K562 (cell line): ENCODE measurements at regions not wholly inside any gene's neighbourhood (a gene's known extent, or its start where the extent isn't known, plus 50 kb on each side); places are given as distances from the start of the nearest gene placed in this dataset.

ENCODE experiments used
- NELFE ChIP-seq: IDR thresholded peaks from 2 replicates; pipeline ENCODE4 v1.6.1; 2011; ENCODE audit warnings: mild to moderate bottlenecking; ENCODE audit not compliant: insufficient read depth, insufficient read length
- SAFB2 ChIP-seq: fragments of 200-400 bp; formaldehyde crosslinking; IDR thresholded peaks from 2 replicates; pipeline ENCODE4 v1.6.1; 2018; ENCODE audit warnings: borderline replicate concordance, low read length, low read depth, moderate library complexity; ENCODE audit not compliant: severe bottlenecking
- TAF7 ChIP-seq: fragments of 450-650 bp; IDR thresholded peaks from 2 replicates; pipeline ENCODE4 v1.6.1; 2016; ENCODE audit warnings: missing genetic modification characterization, missing compliant biosample characterization
- WHSC1 ChIP-seq: IDR thresholded peaks from one replicate; pipeline ENCODE4 v1.6.1; 2012; ENCODE audit warnings: low read length, control low read depth, inconsistent platforms
- ZNF311 ChIP-seq: fragments of 250-450 bp; sonication (Bioruptor Pico); IDR thresholded peaks from 2 replicates; pipeline ENCODE4 v1.4.0; 2020; ENCODE audit warnings: mild to moderate bottlenecking, moderate library complexity
- ZNF707 ChIP-seq: fragments of 250-450 bp; sonication (Bioruptor Pico); conservative IDR thresholded peaks from 2 replicates; pipeline ENCODE4 v1.8.0; 2022; ENCODE audit warnings: inconsistent platforms, mild to moderate bottlenecking, moderate library complexity
- ZNF717 ChIP-seq: fragments of 250-450 bp; sonication (Bioruptor Pico); IDR thresholded peaks from 2 replicates; pipeline ENCODE4 v1.5.0; 2021
- TF ChIP-seq, protein P1 (sequence below): fragments of 450-650 bp; IDR thresholded peaks from 2 replicates; pipeline ENCODE4 v1.6.1; 2016; ENCODE audit warnings: mild to moderate bottlenecking, moderate library complexity
- TF ChIP-seq, protein P2 (sequence below): fragments of 450-650 bp; formaldehyde crosslinking; conservative IDR thresholded peaks from 2 replicates; pipeline ENCODE4 v1.4.0; 2022; ENCODE audit warnings: mild to moderate bottlenecking, missing genetic modification characterization

DNA sequence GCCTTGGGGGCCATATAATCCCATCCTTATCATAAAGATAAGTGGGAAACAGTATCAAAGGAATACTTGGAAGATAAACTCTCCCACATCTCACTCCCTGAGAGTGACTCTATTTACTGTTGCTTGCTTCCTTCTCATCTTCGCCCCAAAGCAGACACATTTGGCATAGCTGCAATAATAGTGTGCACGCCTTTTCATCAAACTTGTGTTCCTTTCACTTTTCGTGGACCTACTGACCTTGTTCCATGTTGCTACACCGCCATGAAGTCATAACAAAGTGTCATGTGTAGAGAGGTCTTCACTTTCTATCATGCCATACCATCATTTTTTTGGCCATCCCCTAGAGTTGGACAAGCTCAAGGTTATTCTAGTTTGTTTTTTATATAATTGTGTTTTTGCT lies 200.0 kb upstream of the MSX2 start (continued):
- TF ChIP-seq, protein P1, sequence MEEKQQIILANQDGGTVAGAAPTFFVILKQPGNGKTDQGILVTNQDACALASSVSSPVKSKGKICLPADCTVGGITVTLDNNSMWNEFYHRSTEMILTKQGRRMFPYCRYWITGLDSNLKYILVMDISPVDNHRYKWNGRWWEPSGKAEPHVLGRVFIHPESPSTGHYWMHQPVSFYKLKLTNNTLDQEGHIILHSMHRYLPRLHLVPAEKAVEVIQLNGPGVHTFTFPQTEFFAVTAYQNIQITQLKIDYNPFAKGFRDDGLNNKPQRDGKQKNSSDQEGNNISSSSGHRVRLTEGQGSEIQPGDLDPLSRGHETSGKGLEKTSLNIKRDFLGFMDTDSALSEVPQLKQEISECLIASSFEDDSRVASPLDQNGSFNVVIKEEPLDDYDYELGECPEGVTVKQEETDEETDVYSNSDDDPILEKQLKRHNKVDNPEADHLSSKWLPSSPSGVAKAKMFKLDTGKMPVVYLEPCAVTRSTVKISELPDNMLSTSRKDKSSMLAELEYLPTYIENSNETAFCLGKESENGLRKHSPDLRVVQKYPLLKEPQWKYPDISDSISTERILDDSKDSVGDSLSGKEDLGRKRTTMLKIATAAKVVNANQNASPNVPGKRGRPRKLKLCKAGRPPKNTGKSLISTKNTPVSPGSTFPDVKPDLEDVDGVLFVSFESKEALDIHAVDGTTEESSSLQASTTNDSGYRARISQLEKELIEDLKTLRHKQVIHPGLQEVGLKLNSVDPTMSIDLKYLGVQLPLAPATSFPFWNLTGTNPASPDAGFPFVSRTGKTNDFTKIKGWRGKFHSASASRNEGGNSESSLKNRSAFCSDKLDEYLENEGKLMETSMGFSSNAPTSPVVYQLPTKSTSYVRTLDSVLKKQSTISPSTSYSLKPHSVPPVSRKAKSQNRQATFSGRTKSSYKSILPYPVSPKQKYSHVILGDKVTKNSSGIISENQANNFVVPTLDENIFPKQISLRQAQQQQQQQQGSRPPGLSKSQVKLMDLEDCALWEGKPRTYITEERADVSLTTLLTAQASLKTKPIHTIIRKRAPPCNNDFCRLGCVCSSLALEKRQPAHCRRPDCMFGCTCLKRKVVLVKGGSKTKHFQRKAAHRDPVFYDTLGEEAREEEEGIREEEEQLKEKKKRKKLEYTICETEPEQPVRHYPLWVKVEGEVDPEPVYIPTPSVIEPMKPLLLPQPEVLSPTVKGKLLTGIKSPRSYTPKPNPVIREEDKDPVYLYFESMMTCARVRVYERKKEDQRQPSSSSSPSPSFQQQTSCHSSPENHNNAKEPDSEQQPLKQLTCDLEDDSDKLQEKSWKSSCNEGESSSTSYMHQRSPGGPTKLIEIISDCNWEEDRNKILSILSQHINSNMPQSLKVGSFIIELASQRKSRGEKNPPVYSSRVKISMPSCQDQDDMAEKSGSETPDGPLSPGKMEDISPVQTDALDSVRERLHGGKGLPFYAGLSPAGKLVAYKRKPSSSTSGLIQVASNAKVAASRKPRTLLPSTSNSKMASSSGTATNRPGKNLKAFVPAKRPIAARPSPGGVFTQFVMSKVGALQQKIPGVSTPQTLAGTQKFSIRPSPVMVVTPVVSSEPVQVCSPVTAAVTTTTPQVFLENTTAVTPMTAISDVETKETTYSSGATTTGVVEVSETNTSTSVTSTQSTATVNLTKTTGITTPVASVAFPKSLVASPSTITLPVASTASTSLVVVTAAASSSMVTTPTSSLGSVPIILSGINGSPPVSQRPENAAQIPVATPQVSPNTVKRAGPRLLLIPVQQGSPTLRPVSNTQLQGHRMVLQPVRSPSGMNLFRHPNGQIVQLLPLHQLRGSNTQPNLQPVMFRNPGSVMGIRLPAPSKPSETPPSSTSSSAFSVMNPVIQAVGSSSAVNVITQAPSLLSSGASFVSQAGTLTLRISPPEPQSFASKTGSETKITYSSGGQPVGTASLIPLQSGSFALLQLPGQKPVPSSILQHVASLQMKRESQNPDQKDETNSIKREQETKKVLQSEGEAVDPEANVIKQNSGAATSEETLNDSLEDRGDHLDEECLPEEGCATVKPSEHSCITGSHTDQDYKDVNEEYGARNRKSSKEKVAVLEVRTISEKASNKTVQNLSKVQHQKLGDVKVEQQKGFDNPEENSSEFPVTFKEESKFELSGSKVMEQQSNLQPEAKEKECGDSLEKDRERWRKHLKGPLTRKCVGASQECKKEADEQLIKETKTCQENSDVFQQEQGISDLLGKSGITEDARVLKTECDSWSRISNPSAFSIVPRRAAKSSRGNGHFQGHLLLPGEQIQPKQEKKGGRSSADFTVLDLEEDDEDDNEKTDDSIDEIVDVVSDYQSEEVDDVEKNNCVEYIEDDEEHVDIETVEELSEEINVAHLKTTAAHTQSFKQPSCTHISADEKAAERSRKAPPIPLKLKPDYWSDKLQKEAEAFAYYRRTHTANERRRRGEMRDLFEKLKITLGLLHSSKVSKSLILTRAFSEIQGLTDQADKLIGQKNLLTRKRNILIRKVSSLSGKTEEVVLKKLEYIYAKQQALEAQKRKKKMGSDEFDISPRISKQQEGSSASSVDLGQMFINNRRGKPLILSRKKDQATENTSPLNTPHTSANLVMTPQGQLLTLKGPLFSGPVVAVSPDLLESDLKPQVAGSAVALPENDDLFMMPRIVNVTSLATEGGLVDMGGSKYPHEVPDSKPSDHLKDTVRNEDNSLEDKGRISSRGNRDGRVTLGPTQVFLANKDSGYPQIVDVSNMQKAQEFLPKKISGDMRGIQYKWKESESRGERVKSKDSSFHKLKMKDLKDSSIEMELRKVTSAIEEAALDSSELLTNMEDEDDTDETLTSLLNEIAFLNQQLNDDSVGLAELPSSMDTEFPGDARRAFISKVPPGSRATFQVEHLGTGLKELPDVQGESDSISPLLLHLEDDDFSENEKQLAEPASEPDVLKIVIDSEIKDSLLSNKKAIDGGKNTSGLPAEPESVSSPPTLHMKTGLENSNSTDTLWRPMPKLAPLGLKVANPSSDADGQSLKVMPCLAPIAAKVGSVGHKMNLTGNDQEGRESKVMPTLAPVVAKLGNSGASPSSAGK, result no peak
- TF ChIP-seq TAF7, result no peak
- TF ChIP-seq ZNF717 (CRISPR knock-in tag), result no peak
- TF ChIP-seq NELFE, result no peak
- TF ChIP-seq SAFB2, result no peak
- no peak for TF ChIP-seq WHSC1
- no peak for TF ChIP-seq ZNF311 (CRISPR knock-in tag)
- TF ChIP-seq, protein P2, sequence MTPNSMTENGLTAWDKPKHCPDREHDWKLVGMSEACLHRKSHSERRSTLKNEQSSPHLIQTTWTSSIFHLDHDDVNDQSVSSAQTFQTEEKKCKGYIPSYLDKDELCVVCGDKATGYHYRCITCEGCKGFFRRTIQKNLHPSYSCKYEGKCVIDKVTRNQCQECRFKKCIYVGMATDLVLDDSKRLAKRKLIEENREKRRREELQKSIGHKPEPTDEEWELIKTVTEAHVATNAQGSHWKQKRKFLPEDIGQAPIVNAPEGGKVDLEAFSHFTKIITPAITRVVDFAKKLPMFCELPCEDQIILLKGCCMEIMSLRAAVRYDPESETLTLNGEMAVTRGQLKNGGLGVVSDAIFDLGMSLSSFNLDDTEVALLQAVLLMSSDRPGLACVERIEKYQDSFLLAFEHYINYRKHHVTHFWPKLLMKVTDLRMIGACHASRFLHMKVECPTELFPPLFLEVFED (CRISPR knock-in tag), result no peak
- no peak for TF ChIP-seq ZNF707 (CRISPR knock-in tag)
